NCI-H146 (cell line): ENCODE measurements at regions not wholly inside any gene's neighbourhood (a gene's known extent, or its start where the extent isn't known, plus 50 kb on each side); places are given as distances from the start of the nearest gene placed in this dataset.

ENCODE experiments used
- DNase-seq: peaks from one replicate; lab custom pipeline; 2025; lab: John Stamatoyannopoulos, UW

DNA sequence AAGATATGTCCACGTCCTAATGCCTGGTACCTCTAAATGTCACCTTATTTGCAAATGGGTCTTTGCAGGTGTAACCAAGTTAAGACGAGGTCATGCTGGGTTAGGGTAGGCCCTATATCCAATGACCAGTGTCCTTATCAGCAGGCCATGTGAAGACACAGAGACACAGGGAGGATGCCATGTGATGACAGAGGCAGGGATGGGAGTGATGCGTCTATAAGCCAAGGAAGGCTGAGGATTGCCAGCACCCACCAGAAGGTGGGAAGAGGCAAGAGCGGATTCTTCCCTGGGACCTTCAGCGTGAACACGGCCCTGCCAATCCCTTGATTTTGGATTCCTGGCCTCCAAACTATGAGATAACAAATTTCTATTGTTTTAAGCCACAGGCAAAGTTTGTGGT is 123.4 kb upstream of the CXCL14 start:
- DNase-seq: no peak

DNA sequence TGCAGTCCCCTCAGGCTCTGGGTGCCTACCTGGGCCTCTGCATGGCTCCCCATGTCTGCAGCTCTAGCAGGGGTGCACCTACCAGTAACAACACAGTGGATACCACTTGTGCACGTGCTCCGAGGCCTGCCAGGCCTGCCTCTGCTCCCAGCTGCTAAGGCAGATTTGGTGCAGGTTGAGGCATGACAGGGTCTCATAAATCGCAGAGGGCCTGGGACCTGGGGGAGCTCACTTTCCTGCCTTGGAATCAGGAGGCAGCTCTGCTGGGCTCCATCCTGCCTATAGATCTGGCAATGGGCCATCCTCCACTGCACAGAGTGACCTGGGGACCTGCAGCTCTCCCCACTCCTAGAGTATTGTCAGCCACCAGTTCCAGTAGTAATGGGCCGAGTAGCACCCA is 121.9 kb upstream of the CXCL14 start:
- DNase-seq: no peak

DNA sequence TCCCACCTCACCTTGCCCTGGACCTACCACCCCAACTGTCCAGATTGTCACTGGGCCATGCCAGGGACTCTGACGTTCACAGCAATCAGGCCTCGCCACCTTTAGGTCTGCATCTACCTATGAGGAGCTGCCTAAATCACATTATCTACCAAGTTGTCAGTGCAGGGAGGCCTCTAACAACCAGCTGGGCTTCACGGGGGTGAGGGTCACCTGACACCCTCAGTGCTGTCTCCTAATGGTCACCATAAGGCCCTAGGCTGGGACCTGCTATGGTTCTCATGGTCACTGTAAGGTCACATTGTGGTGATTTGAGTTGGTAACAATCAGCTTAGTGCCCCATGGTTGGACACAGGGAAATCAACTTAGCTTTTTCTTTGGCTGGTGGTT is 119.2 kb upstream of the CXCL14 start:
- DNase-seq: no peak

DNA sequence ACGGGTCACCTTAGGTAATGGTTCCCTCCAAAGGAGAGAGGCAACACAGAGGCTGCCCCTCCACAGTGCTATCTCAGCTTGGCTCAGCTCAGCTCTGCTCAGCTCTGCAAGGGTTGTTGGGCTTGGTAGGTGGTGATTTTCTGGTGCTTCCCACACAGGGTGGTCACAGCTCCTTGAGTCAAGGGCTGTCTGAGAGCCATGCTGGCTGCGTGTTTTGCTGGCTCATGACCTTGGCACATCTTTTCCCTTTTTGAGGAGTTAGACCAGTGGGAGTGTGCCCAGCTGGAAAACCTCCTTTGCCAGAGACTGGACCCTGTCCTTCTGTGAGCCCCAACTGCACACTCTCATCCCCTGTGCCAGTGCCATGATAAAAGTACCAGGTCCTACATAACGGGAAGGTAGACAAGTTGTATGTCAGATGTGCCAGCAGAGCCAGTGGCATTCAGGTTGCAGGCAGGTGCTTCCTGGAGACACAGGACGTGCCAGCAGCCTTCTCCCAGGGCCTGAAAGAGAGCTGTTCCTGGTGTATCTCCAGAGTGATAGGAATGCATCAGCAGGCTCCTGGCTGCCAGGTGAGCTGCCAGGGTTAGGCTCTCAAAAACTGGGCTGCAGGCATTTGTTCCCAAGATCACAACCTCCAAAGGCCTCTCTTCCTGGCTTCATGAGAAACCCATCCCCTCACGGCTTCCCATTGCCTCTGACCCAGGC is 118.6 kb upstream of the CXCL14 start:
- no peak for DNase-seq

DNA sequence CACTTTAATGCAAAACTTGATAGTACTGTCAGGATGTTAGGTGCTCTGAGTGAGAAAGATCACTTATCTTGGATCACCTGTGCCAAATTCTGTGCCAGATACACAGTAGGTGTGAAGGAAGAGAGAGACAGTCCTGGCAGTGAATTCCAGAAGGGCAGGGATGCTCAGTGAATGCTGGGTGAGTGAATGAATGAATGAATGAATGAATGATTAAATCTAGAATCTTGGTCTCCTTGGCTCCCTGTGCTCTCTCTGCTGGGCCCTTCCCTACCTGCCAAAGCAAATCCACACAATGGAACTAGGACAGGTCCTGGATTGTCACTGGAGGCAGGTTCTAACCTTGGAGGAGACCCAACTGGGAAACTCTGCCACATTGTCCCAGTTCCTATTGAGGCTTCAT is 117.5 kb upstream of the CXCL14 start:
- DNase-seq: no peak

DNA sequence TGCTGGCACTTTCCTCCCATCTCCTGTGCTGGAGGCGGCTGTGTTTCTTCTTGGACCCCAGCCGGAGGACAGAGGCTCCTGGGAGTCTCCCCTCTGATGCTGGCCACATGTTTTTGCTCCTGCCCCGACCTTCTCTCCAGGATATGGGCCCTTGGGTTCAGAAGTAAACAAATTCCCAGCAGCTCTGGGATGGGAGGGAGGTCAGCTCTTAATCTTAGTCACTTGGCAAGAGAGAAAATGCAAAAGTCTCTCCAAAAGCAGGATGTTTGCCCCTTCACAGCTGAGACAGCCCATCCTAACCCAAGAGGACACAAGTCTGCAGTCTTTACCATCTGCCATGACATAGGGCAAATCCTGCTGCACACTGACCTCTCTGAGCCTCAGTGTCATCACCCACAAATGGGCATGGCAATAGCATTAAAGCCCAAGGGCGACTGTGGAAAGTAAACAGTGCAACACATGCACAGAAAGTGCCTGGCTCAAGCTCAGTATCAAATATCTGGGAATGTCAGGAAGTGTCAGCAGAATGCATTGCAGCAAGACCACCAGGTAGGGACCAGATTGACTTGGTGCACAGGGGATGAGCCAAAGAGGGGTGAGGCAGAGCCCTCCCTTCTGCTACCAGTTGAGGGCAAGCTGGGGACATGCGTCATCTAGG is 117.0 kb upstream of the CXCL14 start:
- DNase-seq: no peak

DNA sequence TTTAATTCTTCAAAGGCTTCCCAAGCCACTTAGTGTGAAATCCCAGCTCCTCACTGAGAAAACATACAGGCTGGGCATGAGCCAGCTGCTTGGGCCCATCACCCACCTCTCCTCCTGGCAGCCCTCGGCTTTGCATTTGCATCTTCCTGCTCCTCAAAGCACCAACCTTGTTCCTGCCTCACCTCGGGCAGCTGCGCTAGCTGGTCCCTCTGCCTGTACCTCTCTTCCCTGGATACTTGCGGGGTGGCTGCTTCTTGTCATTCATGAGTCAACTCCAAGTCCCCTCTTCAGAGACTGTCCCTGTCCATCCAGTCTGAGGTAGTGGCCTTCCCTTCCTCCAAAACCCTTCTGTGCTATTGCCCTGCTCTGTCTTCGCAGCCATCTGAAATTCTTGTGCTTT is 116.1 kb upstream of the CXCL14 start:
- no peak for DNase-seq

DNA sequence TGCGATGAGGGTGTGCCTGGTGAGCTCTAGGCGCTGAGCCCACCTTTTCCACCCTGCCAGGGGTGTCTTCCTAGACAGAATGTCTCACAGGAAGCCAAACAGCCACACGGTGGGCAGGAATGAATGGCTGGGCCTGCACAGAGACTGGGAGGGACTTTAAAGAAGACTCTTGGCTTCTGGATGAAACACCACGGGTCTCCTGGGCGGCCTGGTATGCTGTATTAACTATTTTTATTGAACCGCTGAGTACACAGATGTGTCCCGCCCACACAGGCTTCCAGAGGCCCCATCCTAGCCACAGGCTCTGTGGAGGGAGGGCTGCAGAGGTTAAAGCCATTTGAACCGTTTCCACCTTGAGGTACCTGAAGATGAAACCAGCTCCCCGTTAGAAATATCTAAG is 115.2 kb upstream of the CXCL14 start:
- DNase-seq: no peak

DNA sequence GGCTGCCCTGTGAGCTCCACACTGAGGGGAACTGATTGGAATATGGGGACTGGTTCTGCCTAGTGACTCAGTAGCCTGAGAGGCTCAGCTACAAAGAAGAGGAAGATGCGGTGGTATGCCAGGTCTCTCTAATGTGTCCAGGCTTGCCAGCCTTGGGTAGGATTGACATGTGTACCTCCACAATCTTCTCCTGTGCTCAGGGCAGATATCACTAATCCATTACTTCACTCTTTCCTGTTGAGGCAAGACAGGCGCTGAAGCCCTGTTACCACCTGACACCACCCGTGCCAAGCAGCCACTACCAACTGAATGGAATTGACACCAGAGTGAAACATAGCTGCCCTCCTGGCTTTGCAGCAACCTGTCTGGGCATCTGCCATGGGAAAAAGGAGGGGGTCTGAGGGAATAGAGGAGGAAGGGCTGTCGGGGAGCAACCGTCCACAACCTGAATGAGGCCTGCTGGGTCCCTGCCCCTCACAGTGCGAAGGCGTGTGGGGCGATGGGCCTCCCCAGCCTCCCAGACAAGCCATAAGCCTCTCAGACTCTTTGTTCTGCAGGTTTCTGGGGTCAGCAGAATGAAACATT is 114.7 kb upstream of the CXCL14 start:
- DNase-seq: no peak

DNA sequence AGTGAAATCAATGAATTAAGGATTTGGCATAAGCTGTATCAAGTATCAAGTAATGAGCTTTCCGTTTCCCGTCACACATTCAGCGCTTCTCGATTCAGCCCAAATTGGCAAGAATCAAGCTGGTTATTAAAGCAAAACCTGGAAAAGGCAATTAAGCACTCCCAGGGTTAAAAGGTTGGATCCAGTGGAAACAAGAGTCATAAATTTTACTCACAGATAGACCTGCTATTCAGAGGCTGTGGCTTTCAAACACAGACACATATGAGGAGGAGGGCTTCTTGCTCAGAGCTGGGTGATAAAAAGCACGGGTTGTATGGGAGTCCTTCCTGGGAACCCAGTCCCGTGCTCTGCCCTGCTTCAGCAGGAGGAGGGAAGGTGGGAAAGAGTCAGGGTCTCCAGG is 112.3 kb upstream of the CXCL14 start:
- no peak for DNase-seq

DNA sequence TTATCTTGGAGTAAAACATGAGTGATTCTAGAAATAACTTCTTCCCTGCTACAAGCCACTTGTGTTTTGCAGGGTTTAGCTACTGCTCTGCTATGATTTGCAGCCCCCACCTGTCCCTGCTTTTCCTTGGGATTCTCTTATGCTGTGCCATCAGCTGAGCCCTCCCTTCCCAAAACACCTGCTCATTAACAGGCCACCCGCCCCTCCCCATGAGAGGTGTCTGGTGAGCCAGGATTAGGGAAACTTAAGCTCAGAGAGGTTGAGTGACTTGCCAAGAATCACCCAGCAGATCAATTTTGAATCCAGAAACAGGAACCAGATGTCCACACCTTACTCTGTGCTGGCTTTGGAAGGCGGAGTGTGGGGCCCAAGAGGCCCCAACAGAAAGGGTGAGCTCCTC is 111.7 kb upstream of the CXCL14 start:
- DNase-seq: no peak

DNA sequence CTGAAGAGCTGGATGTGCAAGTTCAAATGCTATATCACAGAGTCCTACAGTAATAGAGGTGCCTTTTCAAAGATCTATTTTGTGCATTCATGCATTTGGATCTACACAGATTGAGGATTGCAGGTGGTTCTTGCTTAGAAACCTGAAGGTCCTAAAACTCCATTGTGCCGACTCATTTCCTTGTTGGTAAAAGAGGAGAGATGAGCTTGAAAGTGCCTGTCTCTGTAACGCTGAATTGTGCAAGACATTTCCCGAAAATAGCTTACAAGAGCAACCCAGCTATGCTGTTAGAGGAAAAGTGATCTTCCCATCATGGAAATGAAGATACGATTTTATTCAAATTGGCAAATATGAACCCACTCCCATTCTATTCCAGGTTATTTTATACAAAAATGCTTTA is 110.7 kb upstream of the CXCL14 start:
- no peak for DNase-seq

DNA sequence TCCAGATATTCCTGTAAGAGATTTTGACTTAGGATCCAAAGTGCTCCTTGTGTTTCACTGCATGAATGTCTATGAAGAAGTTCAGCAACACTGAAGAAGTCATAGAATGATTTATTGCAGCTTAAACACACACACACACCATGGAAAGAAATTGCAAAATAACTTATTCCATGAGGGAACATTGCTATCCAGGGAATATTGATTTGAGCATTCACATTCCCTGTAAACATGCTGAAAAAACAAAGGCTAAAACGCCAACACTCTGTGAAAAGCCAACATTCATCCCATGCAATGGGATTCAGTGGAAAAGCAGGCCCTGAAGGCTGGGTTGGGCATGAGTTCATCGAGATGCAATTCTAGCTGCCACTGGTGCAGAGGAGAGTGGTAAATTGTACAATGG is 109.6 kb upstream of the CXCL14 start:
- no peak for DNase-seq

DNA sequence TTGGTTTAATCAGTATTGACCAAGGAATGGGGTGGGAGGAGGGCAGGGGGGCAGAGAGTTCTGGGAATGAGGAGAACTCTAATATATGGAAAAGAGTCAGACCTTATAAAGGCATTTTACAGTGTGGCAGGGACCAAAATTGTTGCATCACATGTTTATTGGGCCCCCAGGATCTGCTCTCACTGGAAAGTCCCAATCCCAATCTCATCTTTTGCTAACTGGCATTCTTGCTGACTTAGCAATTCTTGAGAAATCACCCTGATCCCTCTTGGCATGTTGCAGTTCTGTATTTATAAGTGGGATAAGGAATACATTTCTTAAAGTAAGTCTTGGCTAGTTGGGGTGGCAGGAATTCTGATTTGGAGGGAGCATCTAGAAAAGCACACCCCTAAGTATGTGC is 104.4 kb upstream of the CXCL14 start:
- no peak for DNase-seq

DNA sequence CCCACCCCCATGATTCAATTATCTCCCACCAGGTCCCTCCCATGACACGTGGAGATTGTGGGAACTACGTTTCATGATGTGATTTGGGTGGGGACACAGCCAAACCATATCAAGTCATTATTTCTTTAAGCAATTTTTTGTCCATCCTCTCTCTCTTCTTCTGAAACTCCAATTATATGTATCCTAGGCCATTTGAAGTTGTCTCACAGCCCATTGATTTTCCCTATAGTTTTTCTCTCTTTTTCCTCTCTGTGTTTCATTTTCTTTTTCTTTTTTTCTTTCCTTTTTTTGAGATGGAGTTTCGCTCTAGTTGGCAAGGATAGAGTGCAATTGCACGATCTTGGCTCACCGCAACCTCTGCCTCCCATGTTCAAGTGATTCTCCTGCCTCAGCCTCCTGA is 101.9 kb upstream of the CXCL14 start:
- no peak for DNase-seq

DNA sequence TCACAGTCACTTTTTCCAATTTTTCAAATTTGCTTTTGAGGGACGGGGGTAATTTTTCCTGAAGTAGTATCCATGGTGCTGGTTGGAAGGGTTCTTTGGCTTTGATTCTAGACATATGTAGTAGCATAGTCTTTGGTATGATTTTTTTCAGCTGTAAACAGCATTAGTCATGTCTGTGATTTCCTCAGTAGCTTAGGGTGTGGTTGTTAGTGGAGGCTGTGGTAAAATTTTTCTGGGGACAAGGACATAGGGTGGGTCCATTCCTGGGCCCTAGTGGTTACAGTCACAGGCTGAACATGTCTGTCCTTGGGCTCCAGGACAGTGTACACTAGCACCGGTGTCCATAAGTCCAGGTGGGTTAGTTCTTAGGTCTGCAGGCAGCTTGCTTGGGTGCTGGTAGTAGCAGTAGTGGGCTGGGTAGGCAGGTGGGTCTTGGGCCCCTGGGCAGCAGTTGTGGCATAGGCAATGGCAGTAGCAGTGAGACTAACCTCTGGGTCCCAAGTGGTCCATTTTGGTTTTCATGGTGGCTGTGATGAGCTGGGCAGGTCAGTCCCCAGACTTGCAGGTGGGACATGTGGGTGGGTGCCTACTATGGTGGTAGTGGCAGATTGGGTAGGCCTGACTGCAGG is 100.0 kb upstream of the CXCL14 start:
- no peak for DNase-seq

DNA sequence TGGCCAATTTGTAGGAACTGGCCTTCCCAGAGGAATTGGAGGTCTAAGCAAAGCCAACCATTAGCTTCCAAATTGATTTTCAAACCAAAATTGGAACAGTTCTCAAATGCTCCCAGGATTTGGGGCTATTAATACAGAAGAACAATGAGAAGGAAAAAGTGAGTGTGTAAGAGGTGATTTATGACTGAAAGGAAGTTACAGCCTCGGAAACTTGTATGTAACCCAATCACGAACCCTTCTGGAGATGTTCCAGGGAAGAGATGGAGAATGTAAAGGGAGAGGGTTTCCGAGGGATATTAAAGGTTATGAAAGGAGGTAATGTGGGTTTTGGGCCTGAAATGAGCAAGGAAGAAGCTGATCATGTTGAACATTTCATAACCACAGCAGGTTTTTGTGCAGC is 93.2 kb upstream of the CXCL14 start:
- no peak for DNase-seq

DNA sequence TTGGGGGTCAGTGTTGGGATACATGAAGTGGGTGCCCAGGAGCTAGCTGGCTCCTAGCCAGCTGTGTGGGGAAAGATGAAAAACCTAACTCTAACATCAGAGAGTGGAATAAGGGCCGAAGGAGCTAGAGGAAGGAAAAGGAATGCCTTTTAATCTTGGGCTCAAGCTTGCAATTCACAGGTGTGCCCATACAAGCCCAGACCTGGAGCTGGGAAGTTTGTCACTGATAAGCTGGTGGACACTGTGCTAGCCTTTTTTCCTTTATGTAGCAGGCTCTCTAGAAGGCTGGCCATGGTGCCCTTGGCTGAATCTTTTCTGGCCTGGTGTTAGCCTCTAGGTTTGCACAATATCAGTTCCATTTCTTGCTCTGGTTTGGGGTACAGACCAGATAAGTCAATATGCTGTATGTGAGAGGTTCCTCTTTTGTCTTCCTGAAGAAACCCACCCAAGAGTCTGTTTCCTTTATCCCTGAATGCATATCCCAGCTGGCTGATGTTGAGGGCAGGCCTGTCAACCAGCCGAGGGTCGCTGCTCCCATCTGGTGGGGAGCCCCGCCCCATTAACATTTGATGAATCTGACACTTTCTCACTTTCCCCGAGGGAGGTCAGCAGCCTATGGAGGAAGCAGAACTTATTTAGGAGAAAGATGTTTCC is 92.4 kb upstream of the CXCL14 start:
- DNase-seq: no peak

DNA sequence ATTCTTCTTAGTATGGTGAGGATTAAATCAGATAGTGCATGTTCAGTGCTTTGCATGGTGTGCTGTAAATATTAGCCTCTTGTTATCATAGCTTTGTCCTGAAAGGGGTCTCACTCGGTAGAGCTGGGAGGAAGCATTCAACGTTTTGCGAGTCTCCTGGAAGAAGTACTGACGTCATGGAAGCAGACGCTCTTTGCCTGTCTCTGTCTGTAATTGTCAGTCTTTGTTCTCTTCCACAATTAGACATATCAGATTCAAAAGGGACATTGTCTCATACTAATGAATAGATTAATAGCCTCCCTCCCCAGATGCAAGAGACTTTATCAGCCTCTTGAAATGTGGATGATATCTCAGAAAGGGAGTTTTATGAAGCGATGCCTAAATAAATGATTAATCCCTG is 91.8 kb upstream of the CXCL14 start:
- DNase-seq: peak; percentile 52

DNA sequence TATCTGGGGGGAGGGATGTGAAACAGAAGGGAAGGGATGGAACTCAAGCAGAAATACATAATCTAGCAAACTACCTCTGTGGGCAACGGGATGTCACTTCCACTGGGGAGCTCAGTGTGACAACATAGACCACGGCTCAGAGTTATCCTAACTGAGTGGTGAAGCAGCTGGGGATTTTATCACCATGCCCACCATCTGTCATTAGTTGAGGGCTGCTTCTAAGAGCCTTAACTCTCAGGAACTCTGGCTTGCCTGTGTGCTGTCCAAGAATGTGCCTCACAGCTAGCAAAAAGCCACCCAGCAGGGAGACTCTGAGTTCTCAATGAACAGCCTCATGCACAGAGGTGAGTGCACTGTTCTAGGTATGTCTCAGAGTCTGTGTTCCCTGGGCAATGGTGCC is 90.6 kb upstream of the CXCL14 start:
- DNase-seq: no peak

DNA sequence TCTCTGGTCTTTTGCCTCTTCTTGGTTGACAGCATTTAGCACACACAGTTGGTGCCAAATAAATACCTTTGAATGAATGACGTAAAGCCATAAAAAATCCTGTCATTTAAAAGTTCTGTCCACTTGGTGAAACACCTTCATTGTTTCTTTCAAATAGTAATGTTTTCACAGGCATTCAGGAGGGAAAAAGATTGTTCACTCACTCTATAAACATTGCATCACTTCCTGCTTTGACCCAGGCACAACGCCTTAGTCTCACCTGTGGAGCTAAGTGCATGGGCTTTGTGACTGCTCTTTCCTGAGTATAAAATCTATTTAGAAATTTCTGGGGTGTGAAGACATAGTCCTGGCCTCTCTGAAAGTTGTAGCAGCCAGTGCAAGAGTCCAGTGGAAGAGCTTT is 88.9 kb upstream of the CXCL14 start:
- peak; percentile 25 for DNase-seq

DNA sequence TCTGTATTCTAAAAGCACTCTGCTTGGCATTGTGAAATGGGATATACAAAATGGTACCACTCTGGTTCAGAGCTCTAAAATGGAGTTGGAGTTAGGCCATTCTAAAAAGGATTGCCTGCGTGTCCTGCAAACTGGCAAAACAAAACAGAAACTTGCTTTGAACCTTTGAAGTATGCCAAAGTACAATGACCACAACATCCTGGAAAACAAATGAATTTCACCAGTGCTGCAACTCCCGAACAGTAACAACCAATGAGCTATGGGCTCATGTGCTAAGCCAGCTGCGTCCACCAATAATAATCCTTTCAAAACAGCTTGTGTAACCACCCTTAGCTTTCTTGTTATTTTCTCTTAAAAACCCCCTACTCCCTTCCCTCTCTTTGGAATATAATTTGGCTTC is 88.4 kb upstream of the CXCL14 start:
- DNase-seq: no peak

DNA sequence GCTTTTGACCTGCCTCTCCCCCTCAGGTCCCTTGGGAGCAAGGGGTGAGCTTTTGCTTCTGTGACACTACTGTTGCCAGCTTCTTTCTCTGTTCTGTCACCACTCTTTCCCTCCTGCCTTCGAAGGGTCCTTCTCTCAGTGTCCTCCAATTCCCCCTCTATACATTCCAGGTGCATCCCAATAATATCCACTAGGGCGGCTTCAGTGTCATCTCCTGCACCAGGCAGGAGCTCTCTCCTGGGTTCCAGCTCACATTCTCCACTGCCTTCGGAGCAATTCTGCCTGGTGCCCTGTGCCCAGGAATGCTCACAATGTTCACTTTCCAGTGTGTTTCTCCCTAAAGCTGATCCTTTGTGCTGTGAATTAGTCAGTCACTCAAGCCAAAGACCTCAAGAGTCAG is 83.9 kb upstream of the CXCL14 start:
- peak; percentile 10 for DNase-seq
